H1 (cell line): ENCODE measurements at regions not wholly inside any gene's neighbourhood (a gene's known extent, or its start where the extent isn't known, plus 50 kb on each side); places are given as distances from the start of the nearest gene placed in this dataset.

Source experiments
- CTCF ChIA-PET: fragments of 300-600 bp; sonication (Branson Sonifier 250); formaldehyde crosslinking; loops from one replicate; lab custom pipeline; 2021; ENCODE audit not compliant: partially characterized antibody; lab: Charles Lee
- POLR2A ChIA-PET: fragments of 300-600 bp; sonication (Branson Sonifier 250); formaldehyde crosslinking; loops from one replicate; lab custom pipeline; 2021; ENCODE audit warnings: inconsistent platforms; ENCODE audit not compliant: partially characterized antibody; lab: Charles Lee
- DNase-seq, 2 experiments: peaks; one replicate each; pipeline versions ENCODE4 v3.0.0 to v3.0.0-alpha.2; 2010 to 2022; ENCODE audit warnings: low spot score in 2 of 2, low read depth in 1 of 2, mixed read lengths in 1 of 2
- FAIRE-seq: peaks from 2 replicates; lab custom pipeline; 2011; peaks lifted over from hg19 to GRCh38; lab: Jason Lieb, UNC
- H2AFZ ChIP-seq: 2 replicates; pipeline ENCODE4 v1.8.1; 2012; ENCODE audit warnings: low read length, inconsistent platforms
- H2AK5ac ChIP-seq: 2 replicates; pipeline ENCODE4 v1.6.1; 2013; ENCODE audit warnings: low read depth, low read length
- H2BK120ac ChIP-seq: replicated peaks from 2 replicates; pipeline ENCODE3; 2013; ENCODE audit warnings: low read depth, low read length, inconsistent platforms
- H2BK12ac ChIP-seq: 2 replicates; pipeline ENCODE4 v1.6.1; 2013; ENCODE audit warnings: low read depth, low read length
- H2BK15ac ChIP-seq: 2 replicates; pipeline ENCODE4 v1.6.1; 2013; ENCODE audit warnings: low read length
- H2BK20ac ChIP-seq: 2 replicates; pipeline ENCODE4 v1.6.1; 2013; ENCODE audit warnings: low read length
- H2BK5ac ChIP-seq: 2 replicates; pipeline ENCODE4 v1.6.1; 2013; ENCODE audit warnings: low read depth, low read length
- H3K14ac ChIP-seq: 2 replicates; pipeline ENCODE4 v1.6.1; 2013; ENCODE audit warnings: inconsistent platforms; ENCODE audit not compliant: insufficient read length
- H3K18ac ChIP-seq: 2 replicates; pipeline ENCODE4 v1.6.1; 2013; ENCODE audit warnings: low read length; ENCODE audit errors: extremely low read depth
- H3K23ac ChIP-seq: 2 replicates; pipeline ENCODE4 v1.6.1; 2013; ENCODE audit warnings: inconsistent platforms; ENCODE audit not compliant: insufficient read length
- H3K23me2 ChIP-seq: 2 replicates; pipeline ENCODE4 v1.6.1; 2013; ENCODE audit warnings: low read depth, low read length
- H3K27ac ChIP-seq: 2 replicates; pipeline ENCODE4 v1.6.1; 2011; ENCODE audit warnings: low read depth, low read length, inconsistent platforms
- H3K27me3 ChIP-seq, 4 experiments: replicated peaks in 1 of 4; 1 replicate in 1 of 4; 2 replicates in 3 of 4; pipeline versions ENCODE4 v1.6.1 to v1.8.1; 2011 to 2013; ENCODE audit warnings: low read length in 3 of 4, mild to moderate bottlenecking in 3 of 4, inconsistent platforms in 2 of 4, mixed read lengths in 2 of 4, moderate library complexity in 1 of 4; ENCODE audit not compliant: control insufficient read depth in 3 of 4, insufficient read depth in 3 of 4; ENCODE audit errors: extremely low read depth in 1 of 4
- H3K36me3 ChIP-seq, 4 experiments: 2 replicates each; pipeline versions ENCODE4 v1.6.1 to v1.8.1; 2011 to 2013; ENCODE audit warnings: mild to moderate bottlenecking in 4 of 4, low read length in 3 of 4, moderate library complexity in 2 of 4, control low read depth in 1 of 4, inconsistent platforms in 1 of 4; ENCODE audit not compliant: insufficient read depth in 4 of 4, control insufficient read depth in 2 of 4
- H3K4ac ChIP-seq: replicated peaks from 2 replicates; pipeline ENCODE3; 2013; ENCODE audit warnings: low read length, low read depth, mixed read lengths, inconsistent platforms; ENCODE audit not compliant: insufficient read length
- H3K4me1 ChIP-seq, 4 experiments: replicated peaks in 1 of 4; 1 replicate in 1 of 4; 2 replicates in 3 of 4; pipeline versions ENCODE4 v1.6.1 to v1.8.1; 2011 to 2013; ENCODE audit warnings: low read length in 3 of 4, inconsistent platforms in 2 of 4, mixed read lengths in 1 of 4; ENCODE audit not compliant: insufficient read depth in 4 of 4, control insufficient read depth in 3 of 4
- H3K4me2 ChIP-seq, 2 experiments: 2 replicates each; pipeline versions ENCODE4 v1.6.1 to v1.8.1; 2011 to 2013; ENCODE audit warnings: low read depth in 2 of 2, low read length in 2 of 2, control low read depth in 1 of 2, inconsistent platforms in 1 of 2, mild to moderate bottlenecking in 1 of 2; ENCODE audit not compliant: insufficient read depth in 1 of 2
- H3K4me3 ChIP-seq, 4 experiments: fragments of 200-600, 300-600 bp in 1 of 4; sonication (generic), shearing (Covaris generic), sonication (Bioruptor Twin) in 1 of 4; 2 replicates each; pipeline versions ENCODE4 v1.5.1 to v1.8.1; 2011 to 2016; ENCODE audit warnings: low read length in 4 of 4, low read depth in 3 of 4, control low read depth in 2 of 4, inconsistent platforms in 2 of 4, mild to moderate bottlenecking in 2 of 4, mixed read lengths in 1 of 4, moderate library complexity in 1 of 4; ENCODE audit not compliant: insufficient read depth in 2 of 4; ENCODE audit errors: extremely low read depth in 1 of 4
- H3K56ac ChIP-seq: replicated peaks from 2 replicates; pipeline ENCODE3; 2013; ENCODE audit warnings: low read depth, mild to moderate bottlenecking, mixed read lengths, low read length, inconsistent platforms; ENCODE audit not compliant: insufficient read length
- H3K79me1 ChIP-seq: 2 replicates; pipeline ENCODE4 v1.6.1; 2013; ENCODE audit warnings: low read depth, low read length, control low read depth
- H3K79me2 ChIP-seq, 2 experiments: 2 replicates each; pipeline versions ENCODE4 v1.6.1 to v1.8.1; 2012 to 2013; ENCODE audit warnings: low read length in 2 of 2, mild to moderate bottlenecking in 2 of 2, inconsistent platforms in 1 of 2; ENCODE audit not compliant: insufficient read depth in 2 of 2, control insufficient read depth in 1 of 2
- H3K9ac ChIP-seq, 4 experiments: replicated peaks in 1 of 4; 1 replicate in 1 of 4; 2 replicates in 3 of 4; pipeline versions ENCODE4 v1.6.1 to v1.8.1; 2011 to 2013; ENCODE audit warnings: low read depth in 3 of 4, low read length in 3 of 4, control low read depth in 2 of 4, mild to moderate bottlenecking in 2 of 4, moderate library complexity in 2 of 4, inconsistent platforms in 1 of 4; ENCODE audit errors: extremely low read depth in 1 of 4
- H3K9me3 ChIP-seq, 2 experiments: 2 replicates each; pipeline versions ENCODE4 v1.6.1 to v1.8.1; 2012 to 2013; ENCODE audit warnings: mild to moderate bottlenecking in 2 of 2, moderate library complexity in 2 of 2, control low read depth in 1 of 2, inconsistent platforms in 1 of 2, low read depth in 1 of 2, low read length in 1 of 2, mixed read lengths in 1 of 2; ENCODE audit not compliant: insufficient read depth in 2 of 2
- H4K20me1 ChIP-seq, 2 experiments: replicated peaks in 1 of 2; 2 replicates each; pipeline versions ENCODE3 to v1.8.1; 2011 to 2013; ENCODE audit warnings: inconsistent platforms in 2 of 2, low read length in 2 of 2, mild to moderate bottlenecking in 1 of 2; ENCODE audit not compliant: insufficient read depth in 2 of 2, control insufficient read depth in 1 of 2
- H4K5ac ChIP-seq: 2 replicates; pipeline ENCODE4 v1.6.1; 2013; ENCODE audit warnings: low read length, low read depth, mixed read lengths, inconsistent platforms; ENCODE audit not compliant: insufficient read length
- H4K8ac ChIP-seq: 2 replicates; pipeline ENCODE4 v1.8.0; 2013; ENCODE audit warnings: mild to moderate bottlenecking, moderate library complexity, low read length, inconsistent platforms; ENCODE audit not compliant: insufficient read depth; ENCODE audit errors: extremely low read depth
- H4K91ac ChIP-seq: replicated peaks from 2 replicates; pipeline ENCODE3; 2013; ENCODE audit warnings: low read length, mixed read lengths, inconsistent platforms; ENCODE audit not compliant: insufficient read length
- CEBPB ChIP-seq: IDR thresholded peaks from 2 replicates; pipeline ENCODE4 v1.6.1; 2012; ENCODE audit warnings: low read depth, low read length
- HDAC6 ChIP-seq: IDR thresholded peaks from one replicate; pipeline ENCODE4 v1.7.1; 2012; ENCODE audit warnings: low read depth, mild to moderate bottlenecking, inconsistent platforms, low read length, moderate library complexity
- KDM4A ChIP-seq: IDR thresholded peaks from one replicate; pipeline ENCODE4 v1.7.1; 2012; ENCODE audit warnings: low read depth, mild to moderate bottlenecking, moderate library complexity, low read length, inconsistent platforms; ENCODE audit not compliant: severe bottlenecking
- MAFK ChIP-seq: IDR thresholded peaks from 2 replicates; pipeline ENCODE4 v1.6.1; 2012; ENCODE audit warnings: low read depth, mild to moderate bottlenecking, improper control_type of control experiment, low read length
- PHF8 ChIP-seq: fragments of 200-600 bp; sonication (generic); conservative IDR thresholded peaks from 2 replicates; pipeline ENCODE4 v1.7.1; 2012; ENCODE audit warnings: low read depth, mild to moderate bottlenecking, inconsistent platforms, low read length, moderate library complexity
- POLR2AphosphoS5 ChIP-seq: IDR thresholded peaks from 2 replicates; pipeline ENCODE4 v1.6.1; 2011; ENCODE audit warnings: low read depth, low read length
- SAP30 ChIP-seq: fragments of 300-600 bp; sonication (generic); IDR thresholded peaks from 2 replicates; pipeline ENCODE4 v1.7.1; 2012; ENCODE audit warnings: low read length, moderate library complexity, mild to moderate bottlenecking, inconsistent platforms; ENCODE audit not compliant: insufficient read depth, insufficient replicate concordance
- SP2 ChIP-seq: IDR thresholded peaks from 2 replicates; pipeline ENCODE4 v1.6.1; 2012; ENCODE audit warnings: mild to moderate bottlenecking, low read length, inconsistent platforms
- WGBS, 2 experiments: shearing (Covaris generic) in 1 of 2; methylation state at CpG; one replicate each; pipeline versions ENCODE4 v1.1.6 to v1.1.7; 2013 to 2015; ENCODE audit warnings: low lambda C conversion rate in 2 of 2, mixed read lengths in 2 of 2, inconsistent platforms in 1 of 2, low coverage in 1 of 2, missing lambda C conversion rate in 1 of 2; ENCODE audit not compliant: insufficient replicate concordance in 2 of 2, insufficient coverage in 1 of 2, insufficient read length in 1 of 2; ENCODE audit errors: extremely low coverage in 1 of 2, missing lambda C conversion rate in 1 of 2; 5-methylcytosine and 5-hydroxymethylcytosine counted together
- TF ChIP-seq, protein P1 (sequence below), 3 experiments: IDR thresholded peaks; 1 replicate in 2 of 3; 2 replicates in 1 of 3; pipeline versions ENCODE4 v1.5.1 to v1.6.1; 2011; ENCODE audit warnings: low read length in 3 of 3, mild to moderate bottlenecking in 3 of 3, inconsistent platforms in 2 of 3, low read depth in 1 of 3, moderate library complexity in 1 of 3; ENCODE audit not compliant: insufficient read depth in 1 of 3; ENCODE audit errors: control extremely low read depth in 1 of 3

DNA sequence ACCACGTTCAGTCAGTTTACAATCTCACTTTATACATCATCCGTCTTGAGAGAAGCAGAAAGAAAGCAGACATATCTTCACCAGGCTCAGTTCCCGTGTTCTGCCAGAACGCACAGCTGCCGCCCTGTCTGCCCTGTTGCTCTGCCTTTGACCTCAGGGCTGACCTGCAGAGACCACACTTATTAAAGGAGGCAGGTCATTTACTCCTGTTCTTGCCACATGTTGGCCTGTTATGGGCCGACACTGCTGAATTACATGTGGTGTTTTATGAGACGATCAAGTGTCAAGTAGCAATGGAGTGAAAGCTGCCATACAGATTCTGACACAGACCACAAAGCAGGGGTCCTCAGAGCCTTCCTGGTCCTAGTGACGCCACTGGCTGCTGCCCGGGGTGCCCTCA lies 232.2 kb downstream of the TTC32 start:
- H3K79me2 ChIP-seq: no peaks in the 10 kb centered on the region
- H3K36me3 ChIP-seq: no peaks in the 10 kb centered on the region
- ChIA-PET POLR2A (no interaction called here), CTCF (no interaction called here)
- no peak overlapping the region for H3K4me2 ChIP-seq
- no peak overlapping the region for H3K9ac ChIP-seq
- no peak overlapping the region for H3K56ac ChIP-seq
- no peak overlapping the region for H2BK15ac ChIP-seq
- FAIRE-seq: no peak
- no peak overlapping the region for H4K91ac ChIP-seq
- no peak overlapping the region for H2AK5ac ChIP-seq
- no peak overlapping the region for H3K4ac ChIP-seq
- no peaks in the 10 kb centered on the region for H3K79me1 ChIP-seq
- H4K8ac ChIP-seq: no peak overlapping the region
- 86% methylated on average over 9 of the region's 9 CpGs; no CpG with 5 or more reads in 1 of the 2 experiments for WGBS, 2 experiments
- no peak overlapping the region for H2AFZ ChIP-seq
- H2BK20ac ChIP-seq: no peak overlapping the region
- H2BK12ac ChIP-seq: no peak overlapping the region
- H3K14ac ChIP-seq: no peak overlapping the region
- no peak for DNase-seq
- H3K18ac ChIP-seq: no peak overlapping the region
- H2BK5ac ChIP-seq: no peak overlapping the region
- TF ChIP-seq POLR2AphosphoS5 (no peak), CEBPB (no peak), PHF8 (no peak), HDAC6 (no peak), SAP30 (no peak), MAFK (no peak), KDM4A (no peak), SP2 (no peak)
- TF ChIP-seq, protein P1, sequence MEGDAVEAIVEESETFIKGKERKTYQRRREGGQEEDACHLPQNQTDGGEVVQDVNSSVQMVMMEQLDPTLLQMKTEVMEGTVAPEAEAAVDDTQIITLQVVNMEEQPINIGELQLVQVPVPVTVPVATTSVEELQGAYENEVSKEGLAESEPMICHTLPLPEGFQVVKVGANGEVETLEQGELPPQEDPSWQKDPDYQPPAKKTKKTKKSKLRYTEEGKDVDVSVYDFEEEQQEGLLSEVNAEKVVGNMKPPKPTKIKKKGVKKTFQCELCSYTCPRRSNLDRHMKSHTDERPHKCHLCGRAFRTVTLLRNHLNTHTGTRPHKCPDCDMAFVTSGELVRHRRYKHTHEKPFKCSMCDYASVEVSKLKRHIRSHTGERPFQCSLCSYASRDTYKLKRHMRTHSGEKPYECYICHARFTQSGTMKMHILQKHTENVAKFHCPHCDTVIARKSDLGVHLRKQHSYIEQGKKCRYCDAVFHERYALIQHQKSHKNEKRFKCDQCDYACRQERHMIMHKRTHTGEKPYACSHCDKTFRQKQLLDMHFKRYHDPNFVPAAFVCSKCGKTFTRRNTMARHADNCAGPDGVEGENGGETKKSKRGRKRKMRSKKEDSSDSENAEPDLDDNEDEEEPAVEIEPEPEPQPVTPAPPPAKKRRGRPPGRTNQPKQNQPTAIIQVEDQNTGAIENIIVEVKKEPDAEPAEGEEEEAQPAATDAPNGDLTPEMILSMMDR (IDR thresholded peaks at IDR 0.05; ENCODE audit: control extremely low read depth in 1 of 3, insufficient read depth in 1 of 3, low read depth in 1 of 3, low read length in 3 of 3): no peak
- H4K5ac ChIP-seq: no peak overlapping the region
- no peaks in the 10 kb centered on the region for H4K20me1 ChIP-seq
- no peak overlapping the region for H2BK120ac ChIP-seq
- H3K4me3 ChIP-seq: no peak overlapping the region
- H3K27ac ChIP-seq: no peak overlapping the region
- no peaks in the 10 kb centered on the region for H3K9me3 ChIP-seq
- H3K23ac ChIP-seq: no peak overlapping the region
- H3K4me1 ChIP-seq: no peaks in the 10 kb centered on the region
- no peaks in the 10 kb centered on the region for H3K27me3 ChIP-seq
- H3K23me2 ChIP-seq: no peaks in the 10 kb centered on the region
